SK-N-SH (cell line): ENCODE measurements at regions not wholly inside any gene's neighbourhood (a gene's known extent, or its start where the extent isn't known, plus 50 kb on each side); places are given as distances from the start of the nearest gene placed in this dataset.
"Not testable (repeated sequence)": the region's sequence is repeated elsewhere in the genome, so short reads cannot be mapped to it uniquely, and the experiment has no call there.

Source experiments
- CTCF ChIP-seq: fragments of 200-600 bp; sonication (generic); IDR thresholded peaks from 2 replicates; pipeline ENCODE4 v1.6.1; 2017; ENCODE audit warnings: antibody characterized with exemption, mild to moderate bottlenecking, moderate library complexity
- EP300 ChIP-seq, 2 experiments: IDR thresholded peaks; 2 replicates each; pipeline versions ENCODE4 v1.4.0 to v1.6.1; 2012; ENCODE audit warnings: borderline replicate concordance in 1 of 2, low read depth in 1 of 2, low read length in 1 of 2
- IRF3 ChIP-seq: fragments of 150-350 bp; IDR thresholded peaks from 2 replicates; pipeline ENCODE4 v1.6.1; 2016; ENCODE audit warnings: mild to moderate bottlenecking, low read depth, low read length
- POLR2AphosphoS5 ChIP-seq: IDR thresholded peaks from 2 replicates; pipeline ENCODE4 v1.6.1; 2012; ENCODE audit warnings: low read depth, low read length
- REST ChIP-seq: IDR thresholded peaks from 2 replicates; pipeline ENCODE4 v1.6.1; 2012; ENCODE audit warnings: mild to moderate bottlenecking, low read depth, low read length, moderate library complexity
- SIN3A ChIP-seq: IDR thresholded peaks from 2 replicates; pipeline ENCODE4 v1.6.1; 2012; ENCODE audit warnings: low read depth, mild to moderate bottlenecking, low read length, moderate library complexity, borderline replicate concordance
- TAF1 ChIP-seq: IDR thresholded peaks from 2 replicates; pipeline ENCODE4 v1.6.1; 2012; ENCODE audit warnings: low read depth, mild to moderate bottlenecking, low read length, moderate library complexity, borderline replicate concordance
- TEAD4 ChIP-seq: IDR thresholded peaks from 2 replicates; pipeline ENCODE4 v1.4.0; 2012; ENCODE audit warnings: mild to moderate bottlenecking, borderline replicate concordance; ENCODE audit not compliant: insufficient read depth
- USF2 ChIP-seq: fragments of 150-350 bp; IDR thresholded peaks from 2 replicates; pipeline ENCODE4 v1.6.1; 2017; ENCODE audit warnings: antibody characterized with exemption, low read length, low read depth, borderline replicate concordance
- ZBTB33 ChIP-seq: IDR thresholded peaks from 2 replicates; pipeline ENCODE4 v1.4.0; 2012; ENCODE audit warnings: low read depth, borderline replicate concordance

GRCh38 chr20:30289049-30289448 lies 968.4 kb upstream of the DEFB115 start:
- TF ChIP-seq CTCF; REST; SIN3A; IRF3; USF2; EP300 (IDR thresholded peaks at IDR 0.05; ENCODE audit: borderline replicate concordance in 1 of 2, low read depth in 1 of 2, low read length in 1 of 2); TEAD4; TAF1; POLR2AphosphoS5; ZBTB33: not testable (repeated sequence)
